ENCODE measurements at regions not wholly inside any gene's neighbourhood (a gene's known extent, or its start where the extent isn't known, plus 50 kb on each side); places are given as distances from the start of the nearest gene placed in this dataset.

DNA sequence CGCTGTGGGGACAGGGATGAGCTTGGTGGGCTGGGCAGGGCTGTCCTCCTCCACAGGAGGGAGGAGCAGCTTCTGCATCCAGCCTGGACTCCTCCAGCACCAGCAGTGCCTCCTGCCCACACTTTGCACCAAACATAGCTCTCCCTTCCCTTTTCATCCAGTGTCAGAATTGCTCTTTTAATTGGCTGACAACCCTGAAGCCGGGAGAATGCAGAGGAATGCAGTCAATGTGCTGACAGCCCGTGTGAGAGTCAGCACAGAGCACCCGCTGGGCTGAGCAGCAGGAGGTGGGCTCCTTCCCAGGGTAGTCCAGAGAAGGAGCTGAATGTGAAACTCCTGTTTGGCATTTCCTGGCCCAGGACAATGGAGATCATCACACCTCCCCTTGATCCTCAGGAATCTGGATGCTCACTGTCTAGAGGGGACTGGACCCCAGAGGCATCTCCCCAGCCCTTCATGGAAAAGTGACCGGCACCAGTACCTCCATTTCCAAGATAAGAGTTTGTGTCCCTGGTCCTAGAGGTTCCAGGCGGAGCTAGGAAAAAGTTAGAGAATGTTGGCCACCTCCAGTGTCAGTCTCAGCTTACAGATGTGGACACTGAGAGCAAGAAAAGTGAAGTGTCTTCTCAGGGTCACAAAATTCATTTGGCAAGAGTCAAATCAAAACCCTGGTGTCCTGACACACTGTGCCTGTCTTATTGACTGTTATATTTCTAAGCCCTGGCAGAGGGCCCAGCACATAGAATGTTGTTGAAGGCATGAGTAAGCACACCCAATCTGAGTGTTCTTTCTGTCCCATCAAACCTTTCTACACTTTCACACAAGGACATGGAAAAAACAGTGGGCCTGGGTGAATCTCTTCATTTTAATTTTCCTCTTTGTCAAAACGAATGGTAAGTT, 202.1 kb downstream of the SNX18 start:
- DNase-seq, result peak in 4 of 58 donors; percentile 18 to 30 (median 22)

DNA sequence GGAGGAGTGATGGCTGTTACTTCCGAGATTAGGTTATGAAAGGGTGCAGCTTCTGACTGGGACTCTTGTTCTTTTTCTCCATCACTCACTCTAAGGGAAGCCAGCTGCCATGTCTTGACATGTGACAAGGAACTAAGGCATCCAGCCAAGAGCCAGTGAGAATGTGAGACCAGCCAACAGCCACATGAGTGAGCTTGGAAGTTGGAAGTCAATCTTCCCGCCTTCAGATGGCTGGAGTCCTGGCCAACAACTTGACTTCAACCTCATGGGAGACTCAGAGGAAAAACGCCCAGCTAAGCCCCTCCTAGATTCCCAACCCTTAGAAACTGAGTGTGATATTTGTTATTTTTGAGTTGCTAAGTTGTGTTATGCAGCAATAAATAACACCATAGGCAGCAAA, 201.1 kb downstream of the SNX18 start:
- peak in 6 of 58 donors; percentile 9 to 56 (median 22) for DNase-seq

DNA sequence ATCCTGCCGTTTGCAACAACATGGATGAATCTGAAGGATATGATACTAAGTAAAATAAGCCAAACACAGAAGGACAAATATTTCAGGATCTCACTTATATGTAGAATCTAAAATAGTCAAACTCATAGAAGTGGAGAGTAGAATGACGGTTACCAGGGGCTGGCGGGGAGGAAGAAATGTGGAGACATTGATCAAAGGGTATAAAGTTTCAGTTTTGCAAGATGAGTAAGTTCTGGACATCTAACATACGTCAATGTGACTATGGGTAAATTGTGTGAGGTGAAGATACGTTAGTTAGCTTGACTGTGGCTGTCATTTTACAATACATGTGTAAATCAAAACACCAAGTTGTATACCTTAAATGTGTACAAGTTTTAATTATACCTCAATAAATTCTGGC, 200.3 kb downstream of the SNX18 start:
- DNase-seq, result no peak

DNA sequence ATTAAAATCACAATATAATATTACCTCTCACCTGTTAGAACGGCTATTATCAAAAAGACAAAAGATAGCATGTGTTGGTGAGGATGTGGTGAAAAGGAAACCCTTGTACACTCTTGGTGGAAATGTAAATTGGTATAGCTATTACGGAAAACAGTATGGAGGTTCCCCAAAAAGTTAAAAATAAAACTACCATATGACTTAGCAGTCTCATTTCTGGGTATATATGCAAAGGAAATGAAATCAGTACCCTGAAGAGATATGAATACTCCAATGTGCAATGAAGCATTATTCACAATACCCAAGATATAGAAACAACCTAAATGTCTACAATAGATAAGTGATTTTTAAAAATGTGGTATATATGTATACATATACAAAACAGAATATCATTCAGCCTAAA, 199.9 kb downstream of the SNX18 start:
- DNase-seq, result no peak

DNA sequence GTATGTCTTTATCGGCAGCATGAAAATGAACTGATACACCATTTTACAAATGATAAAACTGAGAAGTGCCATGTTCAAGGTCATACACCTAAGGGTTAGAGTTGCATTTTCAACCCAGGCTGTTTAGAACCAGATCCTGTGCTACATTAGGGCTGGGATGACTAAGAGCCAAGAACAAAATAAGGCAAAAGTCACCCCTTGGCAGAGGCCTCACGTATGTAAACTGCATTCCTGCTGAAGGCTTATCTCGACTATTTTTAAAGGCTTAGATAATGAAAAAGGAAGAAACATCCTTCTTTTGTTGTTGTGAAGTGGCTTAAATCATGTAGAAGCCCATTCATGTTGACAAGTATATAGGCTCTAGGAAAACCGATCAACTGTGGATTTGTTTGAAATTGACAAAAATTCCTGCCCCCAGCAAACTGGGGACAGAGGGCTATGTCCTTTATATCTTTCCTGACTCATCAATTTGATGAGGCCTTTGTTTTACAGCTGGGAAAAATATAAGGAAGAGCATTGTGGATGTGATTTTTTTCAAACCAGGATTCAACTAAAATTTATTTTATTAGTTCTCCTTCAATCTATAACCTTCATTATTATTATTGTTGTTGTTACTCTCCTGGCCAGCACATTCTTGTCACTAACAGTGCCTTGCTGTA, 196.5 kb downstream of the SNX18 start:
- no peak for DNase-seq

DNA sequence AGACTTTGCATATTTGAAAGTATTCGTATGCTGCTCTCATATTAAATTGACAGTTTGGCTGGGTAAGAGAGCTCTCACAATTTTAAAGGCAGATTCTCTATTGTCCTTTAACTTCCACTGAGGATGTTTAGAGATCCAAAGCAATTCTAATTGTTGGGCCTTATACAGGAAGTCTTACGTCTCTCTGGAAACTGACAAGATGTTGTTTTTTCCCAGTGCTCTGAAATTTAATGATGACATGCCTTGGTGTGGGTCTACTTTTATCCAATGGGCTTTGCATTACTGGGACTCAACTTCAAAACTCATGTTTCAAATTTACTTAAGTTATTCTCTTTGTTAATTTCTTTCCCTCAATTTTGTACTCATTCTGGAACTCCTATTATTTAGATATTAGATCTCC, 191.5 kb downstream of the SNX18 start:
- DNase-seq, result no peak

DNA sequence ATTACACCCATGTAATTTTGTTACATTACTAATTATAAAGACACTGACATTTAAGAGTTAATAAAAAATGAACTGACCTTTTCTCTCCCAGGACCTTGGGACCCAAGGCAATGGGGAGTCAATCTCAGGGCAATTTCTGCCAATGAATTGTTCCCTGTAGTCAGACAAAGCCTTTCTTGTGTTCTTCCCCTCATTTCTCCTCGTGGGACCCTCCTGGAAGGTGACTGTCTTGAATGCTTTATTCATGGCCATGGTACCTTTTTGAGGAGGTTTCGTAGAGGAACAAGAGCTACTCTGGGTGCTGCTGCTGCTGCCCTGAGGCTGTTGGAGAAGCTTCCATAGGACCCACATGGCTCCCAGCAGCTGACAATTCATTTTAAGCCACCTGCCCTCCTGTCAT, 190.3 kb downstream of the SNX18 start:
- no peak for DNase-seq

DNA sequence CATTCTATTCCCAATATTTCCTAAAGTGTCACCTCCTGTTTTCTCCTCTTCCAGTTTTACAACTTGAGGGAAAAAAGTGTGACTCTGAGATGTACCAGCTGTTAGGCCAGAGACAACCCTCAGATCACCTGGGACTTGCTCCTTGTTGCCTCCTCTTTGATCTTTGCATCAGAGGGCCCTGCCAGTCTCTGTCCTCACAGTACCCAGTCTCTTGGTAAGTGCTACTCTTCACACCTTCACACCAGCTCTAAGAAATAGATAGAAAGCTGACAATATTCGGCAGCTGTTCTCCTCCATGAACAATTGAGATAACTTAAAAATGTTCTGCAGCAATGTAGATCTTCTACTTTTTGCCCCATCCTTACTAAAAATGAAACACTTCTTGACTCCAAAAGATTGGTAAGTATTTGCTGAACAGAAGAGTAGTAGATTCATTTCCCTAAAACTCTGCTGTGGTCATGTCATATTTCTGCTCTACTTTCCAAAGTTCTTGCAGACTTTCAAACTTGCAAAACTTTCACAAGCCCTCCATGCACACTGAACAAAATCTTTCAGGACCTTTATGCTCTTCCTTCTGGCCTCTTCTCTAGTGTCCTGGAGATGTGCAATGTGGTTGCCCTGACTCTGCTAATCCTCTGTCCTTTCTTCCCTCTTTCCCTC, 188.6 kb downstream of the SNX18 start:
- DNase-seq, result no peak

DNA sequence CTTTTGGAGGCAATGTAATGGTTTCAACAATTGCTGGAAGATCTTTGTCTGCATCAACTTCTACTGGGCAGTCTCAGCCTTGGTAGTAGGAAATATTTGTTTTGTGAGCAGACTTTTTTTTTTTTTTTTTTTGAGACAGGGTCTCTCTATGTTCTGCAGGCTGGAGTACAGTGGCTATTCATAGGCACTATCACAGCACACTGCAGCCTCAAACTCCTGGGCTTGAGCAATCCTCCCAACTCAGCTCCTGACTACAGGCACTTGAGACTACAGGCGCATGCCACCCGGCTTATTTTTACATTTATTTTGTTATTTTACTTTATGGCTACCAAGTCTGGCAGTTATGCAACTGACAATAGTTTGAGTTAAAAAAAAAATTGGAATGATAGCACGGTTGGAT, 187.3 kb downstream of the SNX18 start:
- no peak for DNase-seq

DNA sequence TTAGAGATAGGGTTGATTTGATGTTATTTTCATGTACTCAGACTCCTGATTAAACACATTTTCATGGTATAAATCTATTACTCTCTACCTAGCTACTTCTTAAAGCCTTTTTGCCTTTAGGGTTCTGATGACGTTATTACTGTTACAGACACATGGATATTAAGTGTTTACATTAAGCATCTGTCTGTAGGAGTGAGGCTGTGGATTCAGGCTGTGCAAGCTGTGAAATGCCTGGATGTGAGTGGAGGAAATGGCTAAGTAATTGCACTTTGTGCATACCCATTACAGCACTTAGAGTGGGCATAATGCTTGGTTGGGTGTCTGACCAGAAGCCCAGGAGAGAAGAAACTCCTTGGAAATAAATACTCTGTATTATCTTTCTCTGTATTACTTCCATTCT, 186.8 kb downstream of the SNX18 start:
- no peak for DNase-seq

DNA sequence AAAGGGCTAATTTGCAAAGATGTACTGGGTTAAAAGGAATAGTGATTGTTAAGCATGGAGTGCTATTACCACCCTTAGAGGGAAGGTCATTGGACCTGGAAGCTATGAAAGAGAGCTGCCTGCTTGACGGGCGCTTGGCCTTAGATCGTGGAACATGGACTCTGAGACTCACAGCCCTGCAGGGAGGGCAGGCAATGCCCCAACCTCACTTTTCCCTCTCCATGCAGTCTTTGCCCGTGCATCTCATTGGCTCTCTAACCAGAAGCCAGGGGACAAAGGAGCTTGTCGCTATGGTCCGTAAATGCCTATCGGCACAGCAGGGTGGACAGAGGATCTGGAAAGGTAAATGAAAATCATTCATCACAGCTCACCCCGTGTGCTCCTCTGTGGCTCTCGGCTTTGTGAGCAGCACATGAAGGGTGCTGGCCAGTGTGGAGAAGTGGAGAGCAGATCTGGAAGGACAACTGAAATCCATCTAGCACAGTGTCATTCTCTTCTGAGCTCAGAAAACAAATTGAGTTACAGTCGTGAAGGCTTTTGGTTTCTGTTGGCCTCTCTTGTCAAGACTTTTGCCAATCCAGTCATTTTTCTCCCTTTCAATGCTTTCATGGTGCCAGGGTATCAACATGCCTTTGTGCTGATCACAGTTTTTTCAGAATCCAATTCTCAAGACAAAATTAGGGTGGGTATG, 186.2 kb downstream of the SNX18 start:
- DNase-seq, result no peak

DNA sequence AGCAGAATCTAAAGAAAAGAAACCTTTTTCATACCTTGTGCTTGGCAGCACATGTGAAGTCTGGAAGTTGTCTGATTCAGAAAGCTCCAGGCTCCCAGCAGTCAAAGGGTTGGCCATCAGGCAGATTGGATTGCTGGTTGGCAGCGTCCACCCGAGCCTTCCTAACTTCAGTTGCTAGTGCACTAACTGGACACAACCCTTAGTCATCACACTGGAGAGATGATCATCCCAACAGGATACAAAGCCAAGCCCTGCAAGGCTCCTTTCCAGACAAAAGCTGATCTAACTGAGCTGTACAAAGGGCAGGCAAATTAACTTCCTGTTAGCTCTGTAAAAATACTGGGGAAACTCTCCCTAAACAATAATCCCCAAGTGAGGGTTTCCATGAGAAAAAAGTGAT, 185.6 kb downstream of the SNX18 start:
- peak in 1 of 58 donors; percentile 10 for DNase-seq

DNA sequence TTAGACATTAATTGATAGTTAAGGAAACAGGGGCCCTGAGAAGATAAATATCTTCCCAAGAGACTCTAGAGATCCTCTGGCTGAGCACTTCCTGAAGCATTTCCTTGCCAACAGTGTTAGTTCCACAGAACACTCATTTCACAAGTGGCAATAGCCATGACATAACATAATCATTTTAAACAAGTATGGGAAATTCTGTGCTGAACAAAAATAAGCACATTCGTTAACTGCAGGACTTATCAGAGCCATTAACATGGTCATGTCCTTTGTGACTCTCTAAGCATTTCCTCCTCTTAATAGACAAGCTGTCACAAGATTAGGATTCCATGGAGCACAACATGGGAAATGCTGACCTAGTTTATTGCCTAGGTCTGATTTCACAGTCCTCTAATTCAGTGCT, 184.9 kb downstream of the SNX18 start:
- DNase-seq, result no peak

DNA sequence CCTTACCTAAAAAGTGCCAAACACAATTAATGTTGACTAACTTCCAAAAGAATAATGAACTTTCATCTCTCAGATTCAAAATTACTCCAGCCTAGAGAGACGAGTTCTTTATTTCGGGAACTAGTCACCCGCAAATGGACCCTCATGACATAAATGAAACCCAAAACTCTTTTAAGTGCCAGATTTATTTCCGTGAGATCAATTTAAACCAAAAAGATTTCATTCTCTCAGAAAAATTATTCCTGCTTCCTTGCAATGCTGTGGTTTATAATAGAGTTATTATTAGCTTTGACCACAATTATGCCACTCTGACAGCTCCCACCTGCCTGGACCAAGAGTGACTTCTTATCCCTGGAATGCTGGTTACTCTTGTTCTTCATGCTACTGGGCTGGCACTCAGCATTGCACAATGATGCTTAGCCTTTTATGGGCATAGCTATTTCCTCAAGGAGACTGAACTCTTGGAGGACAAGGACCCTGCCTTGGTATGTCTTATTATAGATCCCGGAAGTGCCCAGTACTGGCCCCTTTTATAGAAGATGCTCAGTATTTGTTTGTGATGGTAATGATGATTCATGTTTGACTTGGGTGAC, 183.5 kb downstream of the SNX18 start:
- no peak for DNase-seq

DNA sequence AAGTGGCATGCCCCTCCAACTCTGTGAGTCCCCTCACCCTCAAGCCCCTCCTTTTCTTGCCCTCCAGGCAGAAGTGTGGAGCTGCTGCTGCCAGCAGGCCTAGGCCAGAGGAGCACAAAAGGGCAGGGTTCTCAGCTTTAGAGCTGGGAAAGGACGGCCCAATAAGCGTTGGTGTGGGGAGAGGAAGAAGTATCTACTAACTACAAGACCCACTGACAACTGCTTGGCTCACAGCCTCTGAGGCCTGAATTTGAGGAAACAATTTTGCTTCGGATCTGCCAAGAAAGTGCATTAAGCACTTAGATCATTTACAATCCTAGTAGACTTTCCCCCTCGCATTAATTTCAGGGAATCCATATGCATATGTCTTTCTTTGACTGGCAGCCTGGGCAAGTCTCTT, 179.4 kb downstream of the SNX18 start:
- no peak for DNase-seq

DNA sequence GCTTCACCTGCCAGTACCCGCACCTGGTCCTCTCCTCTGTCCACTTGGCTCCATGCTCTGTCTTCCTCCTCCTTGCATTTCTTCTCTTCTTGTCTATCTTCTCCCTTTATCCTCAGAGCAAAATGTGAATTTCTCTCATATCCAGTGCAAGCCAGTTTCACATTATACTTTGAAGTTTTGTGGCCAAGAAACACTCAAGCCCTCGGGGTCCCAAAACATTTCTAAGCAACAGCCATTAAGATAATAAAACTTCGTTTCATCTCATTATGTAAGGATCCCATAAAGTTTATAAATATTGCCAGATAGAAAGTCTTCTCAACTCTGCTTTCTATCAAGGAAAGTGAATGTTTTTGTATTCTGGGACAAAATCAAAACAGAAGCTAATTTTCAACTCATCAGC, 178.8 kb downstream of the SNX18 start:
- DNase-seq, result no peak

DNA sequence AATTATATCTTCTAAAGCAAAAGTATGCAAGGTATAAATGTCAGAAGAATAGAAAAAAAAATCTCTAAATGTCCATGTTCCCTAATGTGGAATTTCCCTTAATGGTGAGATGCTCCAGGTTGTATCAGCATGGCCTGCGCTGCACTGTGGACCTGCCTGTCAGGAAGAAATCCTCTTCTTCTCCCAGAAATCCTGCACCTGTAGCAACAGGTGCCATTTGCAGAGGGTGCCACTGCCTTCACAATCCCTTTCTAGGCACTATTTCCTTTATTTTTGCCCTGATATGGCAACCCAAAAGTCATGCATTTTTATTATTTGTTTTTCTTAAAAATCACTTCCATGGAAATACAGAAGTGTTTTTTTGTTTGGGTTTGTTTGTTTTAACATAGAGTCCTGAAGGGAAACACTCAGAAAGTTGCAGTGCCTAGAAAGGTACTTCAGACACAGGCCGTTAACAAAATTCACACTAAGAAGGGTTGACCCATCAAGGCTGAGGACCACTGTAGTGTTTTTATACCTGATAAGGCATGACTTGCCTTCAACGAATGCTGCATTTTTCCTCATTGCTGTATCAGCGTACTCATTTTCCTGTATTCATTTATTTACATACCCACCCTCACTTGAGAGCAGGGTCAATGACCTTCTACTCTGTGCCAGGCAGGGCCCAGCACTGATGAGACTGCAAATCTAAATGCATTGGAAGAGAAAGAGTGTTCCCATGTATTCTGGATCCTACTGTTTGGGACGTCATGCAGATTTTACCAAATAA, 177.8 kb downstream of the SNX18 start:
- no peak for DNase-seq

DNA sequence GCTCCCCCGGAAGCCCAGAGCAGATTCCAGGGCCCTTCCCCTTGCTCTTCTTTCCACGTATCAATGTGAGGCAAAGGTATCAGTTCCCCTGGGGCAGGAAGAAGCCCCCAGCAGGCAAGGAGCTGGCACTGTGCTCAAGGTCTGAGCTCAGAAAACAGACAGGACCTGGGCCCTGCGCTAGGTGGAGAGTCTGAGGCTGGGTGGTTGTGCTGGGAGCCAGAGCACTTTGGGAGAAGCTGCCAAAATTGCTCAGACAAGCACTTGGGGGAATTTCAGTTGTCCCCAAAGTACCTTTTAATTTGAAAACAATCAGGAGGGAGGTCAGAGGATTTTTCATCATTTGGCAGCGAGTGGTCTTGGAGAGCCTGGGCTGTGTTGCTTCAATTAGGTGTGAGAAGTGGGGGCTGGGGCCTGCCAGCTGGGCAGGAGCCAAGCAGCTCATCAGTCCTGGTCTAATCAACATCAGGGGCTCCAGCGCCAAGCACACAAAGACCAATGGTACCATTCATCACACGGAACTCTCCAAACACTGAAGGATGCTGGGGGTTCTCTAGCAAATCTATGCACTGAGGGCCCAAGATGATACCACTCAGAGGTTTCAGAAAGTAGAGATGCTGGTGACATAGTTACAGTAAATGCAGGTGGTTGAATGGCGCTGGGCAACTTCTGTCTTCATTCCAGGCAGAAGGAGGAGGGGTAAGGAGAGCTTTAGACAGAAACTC, 176.5 kb downstream of the SNX18 start:
- DNase-seq, result no peak

DNA sequence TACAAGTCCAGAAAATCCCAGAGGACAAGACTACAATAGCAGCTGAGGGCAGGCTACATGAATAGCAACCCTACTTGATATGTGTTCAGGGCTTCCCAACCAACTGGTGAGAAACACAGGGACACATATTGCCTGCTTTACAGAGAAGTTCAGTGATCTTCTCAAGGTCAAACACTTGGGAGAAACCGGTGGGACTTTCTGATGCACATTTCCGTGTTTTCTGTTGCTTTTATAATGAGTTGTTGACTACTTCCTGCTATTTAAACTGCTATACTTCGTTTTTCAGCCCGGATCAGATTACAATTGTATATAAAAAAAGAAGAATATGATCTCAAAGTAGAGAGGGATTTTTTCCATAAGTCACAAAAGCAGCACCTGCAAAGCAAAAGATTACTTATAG, 175.1 kb downstream of the SNX18 start:
- DNase-seq, result no peak

DNA sequence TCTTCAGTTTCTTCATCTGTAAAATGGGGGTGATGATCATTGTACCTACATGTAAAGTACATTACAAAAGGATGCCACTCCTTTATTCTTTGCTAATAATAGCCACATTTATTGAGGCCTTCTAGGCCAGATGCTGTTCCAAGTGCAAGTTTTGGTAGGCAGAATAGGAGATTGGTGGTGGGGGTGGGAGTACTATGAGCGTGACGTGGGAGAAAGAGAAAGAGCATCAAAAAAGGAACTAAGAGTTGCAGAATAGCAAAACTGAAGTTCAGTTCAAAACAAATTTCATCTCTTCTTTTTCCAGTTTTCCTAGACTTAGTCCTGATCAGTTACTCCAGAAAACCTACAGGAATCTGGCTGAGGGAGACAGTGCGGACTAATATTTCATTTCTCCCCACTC, 174.1 kb downstream of the SNX18 start:
- no peak for DNase-seq
